ENCODE measurements at regions not wholly inside any gene's neighbourhood (a gene's known extent, or its start where the extent isn't known, plus 50 kb on each side); places are given as distances from the start of the nearest gene placed in this dataset.

DNA sequence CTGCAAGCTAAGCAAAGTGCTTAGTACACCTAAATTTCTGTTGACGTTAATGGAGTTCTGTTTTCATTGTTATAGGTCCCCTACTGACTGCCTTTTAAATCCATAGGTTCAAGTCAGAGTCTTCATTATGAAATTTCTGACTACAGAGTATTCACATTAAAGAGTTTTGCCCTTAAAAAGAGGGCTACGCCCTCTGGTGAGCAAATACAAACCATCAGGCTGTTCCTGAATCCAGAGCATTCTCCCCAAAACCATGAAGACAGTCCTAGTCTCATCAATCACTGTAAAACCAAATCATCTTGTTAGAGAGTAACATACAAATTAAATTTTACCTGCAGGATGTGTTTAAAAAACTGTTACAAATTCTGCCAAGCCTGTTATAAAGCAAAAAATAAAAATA lies 1091.7 kb downstream of the TDRD15 start:
- ATAC-seq (no peak), DNase-seq (ENCODE audit: low read depth, low spot score) (no peak)
- TF ChIP-seq REST (IDR thresholded peaks at IDR 0.05; ENCODE audit: low read depth) (no peak), ZNF274 (IDR thresholded peaks at IDR 0.05; ENCODE audit: low read depth, low read length) (no peak), CTCF (IDR thresholded peaks at IDR 0.05 in 2 of 3, conservative IDR thresholded peaks at IDR 0.05 in 1 of 3; ENCODE audit: borderline replicate concordance in 1 of 3, insufficient read depth in 1 of 3, low read depth in 2 of 3, low read length in 2 of 3) (no peak), POLR2A (IDR thresholded peaks at IDR 0.05; ENCODE audit: borderline replicate concordance, extremely low read depth, insufficient read depth, insufficient read length) (no peak), CBX3 (IDR thresholded peaks at IDR 0.05; ENCODE audit: low read depth) (no peak), TCF7L2 (IDR thresholded peaks at IDR 0.05; ENCODE audit: borderline replicate concordance, extremely low read depth, insufficient read depth, insufficient read length) (no peak), SIN3A (IDR thresholded peaks at IDR 0.05; ENCODE audit: low read depth) (no peak), RAD21 (IDR thresholded peaks at IDR 0.05; ENCODE audit: low read depth) (no peak), FOSL1 (IDR thresholded peaks at IDR 0.05; ENCODE audit: low read depth) (no peak), POLR2AphosphoS5 (IDR thresholded peaks at IDR 0.05; ENCODE audit: low read depth, low read length) (no peak), SRF (IDR thresholded peaks at IDR 0.05; ENCODE audit: low read depth) (no peak), EZH2 (IDR thresholded peaks at IDR 0.05) (no peak), EGR1 (IDR thresholded peaks at IDR 0.05; ENCODE audit: low read depth) (no peak), CEBPB (IDR thresholded peaks at IDR 0.05; ENCODE audit: low read depth) (no peak), ELF1 (IDR thresholded peaks at IDR 0.05; ENCODE audit: borderline replicate concordance, low read depth) (no peak), YY1 (IDR thresholded peaks at IDR 0.05; ENCODE audit: extremely low read depth, insufficient replicate concordance, low read depth, low read length) (no peak), ZBTB33 (IDR thresholded peaks at IDR 0.05; ENCODE audit: extremely low read depth, insufficient replicate concordance, low read length) (no peak), ZFX (IDR thresholded peaks at IDR 0.05) (no peak), MAX (IDR thresholded peaks at IDR 0.05) (no peak)
- Histone ChIP-seq H2AFZ (ENCODE audit: low read depth, low read length, poor library complexity, severe bottlenecking) (no peak overlapping the region), H3K4me2 (ENCODE audit: low read length) (no peak overlapping the region), H3K9me3 (ENCODE audit: control insufficient read depth in 1 of 2, insufficient read depth in 1 of 2, low read depth in 1 of 2, low read length in 2 of 2) (peaks cover 23 to 26% of the 10 kb centered on the region in 2 experiments; a peak in 3 of 4 replicates), H3K79me2 (ENCODE audit: insufficient read depth, low read length) (no peaks in the 10 kb centered on the region), H3K27ac (ENCODE audit: low read depth, low read length) (no peak overlapping the region), H4K20me1 (ENCODE audit: insufficient read depth) (no peaks in the 10 kb centered on the region), H3K4me3 (replicated peaks in 1 of 2; ENCODE audit: low read depth in 1 of 2, low read length in 2 of 2) (no peak overlapping the region), H3K9ac (ENCODE audit: low read length) (no peak overlapping the region), H3K9me2 (ENCODE audit: insufficient read depth) (no peaks in the 10 kb centered on the region), H3K36me3 (ENCODE audit: control insufficient read depth in 1 of 2, insufficient read depth in 2 of 2, low read length in 2 of 2) (no peaks in the 10 kb centered on the region), H3K4me1 (ENCODE audit: control insufficient read depth in 1 of 2, insufficient read depth in 2 of 2, low read length in 2 of 2) (no peaks in the 10 kb centered on the region), H3K27me3 (ENCODE audit: insufficient read depth, low read length) (no peaks in the 10 kb centered on the region)
- intact Hi-C loops (cut with micrococcal nuclease) = no loop called here
- POLR2A ChIA-PET = no interaction called here
- RAD21 ChIA-PET (ENCODE audit: low non-redundant PET in 1 of 2, low total read pairs in 2 of 2, uncharacterized antibody in 2 of 2, unreplicated experiment in 2 of 2) = no interaction called here
- BruUV-seq (replicated peaks) = no TSS peak
- CTCF ChIA-PET = no interaction called here
